Gastrocnemius medialis (tissue), 4 donors: ENCODE measurements at regions not wholly inside any gene's neighbourhood (a gene's known extent, or its start where the extent isn't known, plus 50 kb on each side); places are given as distances from the start of the nearest gene placed in this dataset.

ENCODE experiments used
- ATAC-seq, 2 donors: fragments of 150-250 bp; one replicate each; pipeline ENCODE4 v1.9.1; 2016
- DNase-seq, 2 donors: peaks; one replicate each; pipeline ENCODE4 v3.0.0-alpha.2; 2019
- H3K27ac ChIP-seq, 4 donors: fragments of 200-600 bp; sonication (generic); 1 replicate in 1 of 4; 2 replicates in 3 of 4; pipeline ENCODE4 v1.5.1; 2016 to 2018; ENCODE audit warnings: mild to moderate bottlenecking in 2 of 4, moderate library complexity in 1 of 4
- H3K27me3 ChIP-seq, 3 donors: fragments of 200-600 bp; sonication (generic) in 2 of 3; 1 replicate in 1 of 3; 2 replicates in 2 of 3; pipeline versions ENCODE4 v1.5.1 to v1.6.0; 2016 to 2019; ENCODE audit warnings: mild to moderate bottlenecking in 1 of 3, moderate library complexity in 1 of 3
- H3K36me3 ChIP-seq, 2 donors: fragments of 200-600 bp; sonication (generic) in 1 of 2; one replicate each; pipeline ENCODE4 v1.5.1; 2017 to 2018
- H3K4me1 ChIP-seq, 2 donors: fragments of 200-600 bp; sonication (generic) in 1 of 2; one replicate each; pipeline ENCODE4 v1.5.1; 2016 to 2017; ENCODE audit warnings: mild to moderate bottlenecking in 2 of 2
- H3K4me3 ChIP-seq, 4 donors: fragments of 200-600 bp; sonication (generic) in 3 of 4; 1 replicate in 1 of 4; 2 replicates in 3 of 4; pipeline ENCODE4 v1.5.1; 2016 to 2019; ENCODE audit warnings: mild to moderate bottlenecking in 2 of 4
- H3K9me3 ChIP-seq, 3 donors: fragments of 200-600 bp; sonication (generic) in 2 of 3; 1 replicate in 1 of 3; 2 replicates in 2 of 3; pipeline ENCODE4 v1.5.1; 2016 to 2019
- POLR2A ChIP-seq, 2 donors: fragments of 450-650 bp; IDR thresholded peaks; one replicate each; pipeline ENCODE4 v1.6.1; 2017; ENCODE audit warnings: antibody characterized with exemption in 2 of 2, mild to moderate bottlenecking in 2 of 2, moderate library complexity in 2 of 2
- in situ Hi-C, 4 donors: fragments of 200-750 bp; cut with MboI; loops; one replicate each; pipeline versions ENCODE4 v1.15.0 to v1.8.0; 2017; ENCODE audit warnings: low sequenced_read_pairs in 4 of 4
- intact Hi-C: fragments of 100-400 bp; cut with DNase I; formaldehyde crosslinking; loops from one replicate; pipeline ENCODE4 v1.15.1; 2023; ENCODE audit warnings: low total_unique reads
- TF ChIP-seq, protein P1 (sequence below), 5 experiments: fragments of 450-650 bp in 3 of 5; fragments of 200-600 bp in 2 of 5; sonication (generic) in 2 of 5; IDR thresholded peaks in 4 of 5; conservative IDR thresholded peaks in 1 of 5; 1 replicate in 4 of 5; 2 replicates in 1 of 5; pipeline ENCODE4 v1.5.1; 2016 to 2019; ENCODE audit warnings: antibody characterized with exemption in 5 of 5, mild to moderate bottlenecking in 3 of 5, moderate library complexity in 3 of 5

DNA sequence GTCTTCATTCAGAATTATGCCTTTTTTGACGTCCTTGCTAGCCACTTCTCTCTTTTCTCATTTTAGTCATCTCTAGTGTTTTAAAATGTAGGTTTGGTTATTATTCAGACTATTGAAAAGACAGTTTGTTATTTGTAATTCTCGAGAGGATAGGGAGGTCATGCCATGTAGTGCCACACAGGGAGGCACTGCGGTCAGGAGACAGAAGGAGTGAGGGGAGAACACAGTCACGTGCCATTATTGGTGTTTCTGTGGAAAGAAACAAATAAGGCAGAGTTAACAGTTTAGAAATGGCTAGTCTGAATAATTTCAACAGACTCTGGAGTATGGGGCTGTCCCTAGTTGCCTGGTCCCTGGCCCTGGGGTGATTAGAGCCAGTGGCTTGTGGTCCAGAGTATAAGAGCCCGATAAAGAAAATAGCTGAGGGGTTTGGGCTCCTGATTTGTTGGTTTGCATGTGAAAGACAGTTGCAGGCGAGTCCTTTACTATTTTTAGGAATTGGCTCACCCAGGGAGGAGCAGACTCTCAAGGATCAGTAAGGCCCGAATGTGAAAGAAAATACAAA, 278.1 kb upstream of the SEL1L start:
- H3K9me3 ChIP-seq, result no peaks in the 10 kb centered on the region
- DNase-seq (no peak), ATAC-seq (no peak)
- H3K4me3 ChIP-seq, result no peak overlapping the region
- intact Hi-C loops, result no loop called here
- no peaks in the 10 kb centered on the region for H3K4me1 ChIP-seq
- H3K36me3 ChIP-seq, result no peaks in the 10 kb centered on the region
- in situ Hi-C loops, result no loop called here
- H3K27me3 ChIP-seq, result no peaks in the 10 kb centered on the region
- H3K27ac ChIP-seq, result no peak overlapping the region
- TF ChIP-seq POLR2A (IDR thresholded peaks at IDR 0.05), result no peak
- TF ChIP-seq, protein P1, sequence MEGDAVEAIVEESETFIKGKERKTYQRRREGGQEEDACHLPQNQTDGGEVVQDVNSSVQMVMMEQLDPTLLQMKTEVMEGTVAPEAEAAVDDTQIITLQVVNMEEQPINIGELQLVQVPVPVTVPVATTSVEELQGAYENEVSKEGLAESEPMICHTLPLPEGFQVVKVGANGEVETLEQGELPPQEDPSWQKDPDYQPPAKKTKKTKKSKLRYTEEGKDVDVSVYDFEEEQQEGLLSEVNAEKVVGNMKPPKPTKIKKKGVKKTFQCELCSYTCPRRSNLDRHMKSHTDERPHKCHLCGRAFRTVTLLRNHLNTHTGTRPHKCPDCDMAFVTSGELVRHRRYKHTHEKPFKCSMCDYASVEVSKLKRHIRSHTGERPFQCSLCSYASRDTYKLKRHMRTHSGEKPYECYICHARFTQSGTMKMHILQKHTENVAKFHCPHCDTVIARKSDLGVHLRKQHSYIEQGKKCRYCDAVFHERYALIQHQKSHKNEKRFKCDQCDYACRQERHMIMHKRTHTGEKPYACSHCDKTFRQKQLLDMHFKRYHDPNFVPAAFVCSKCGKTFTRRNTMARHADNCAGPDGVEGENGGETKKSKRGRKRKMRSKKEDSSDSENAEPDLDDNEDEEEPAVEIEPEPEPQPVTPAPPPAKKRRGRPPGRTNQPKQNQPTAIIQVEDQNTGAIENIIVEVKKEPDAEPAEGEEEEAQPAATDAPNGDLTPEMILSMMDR (IDR thresholded peaks at IDR 0.05 in 4 of 5, conservative IDR thresholded peaks at IDR 0.05 in 1 of 5), result no peak

DNA sequence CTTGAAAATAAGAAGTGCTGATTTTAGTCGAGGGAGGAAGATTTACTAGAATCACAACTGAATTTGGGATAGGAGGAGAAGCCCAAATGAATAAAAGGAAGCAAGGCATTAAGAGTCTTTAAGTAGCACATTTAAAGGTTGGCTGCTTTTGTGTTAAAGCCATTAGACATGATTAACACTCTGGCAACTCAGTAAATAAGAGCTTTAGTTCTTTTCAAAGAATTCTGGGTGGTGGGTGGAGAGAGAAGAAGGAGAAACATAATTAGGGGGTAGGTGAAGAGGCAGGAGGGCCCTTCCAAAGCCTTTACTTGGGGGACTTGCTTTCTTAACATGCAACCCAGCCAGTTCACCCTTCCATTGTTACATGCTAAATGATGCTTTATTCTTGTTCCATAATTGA, 284.6 kb upstream of the SEL1L start:
- in situ Hi-C loops (no loop called here), intact Hi-C loops (no loop called here)
- ATAC-seq, result no peak
- no peaks in the 10 kb centered on the region for H3K27me3 ChIP-seq
- TF ChIP-seq, protein P1 (IDR thresholded peaks at IDR 0.05 in 4 of 5, conservative IDR thresholded peaks at IDR 0.05 in 1 of 5), result no peak
- no peak for TF ChIP-seq POLR2A (IDR thresholded peaks at IDR 0.05)
- DNase-seq, result no peak
- H3K4me1 ChIP-seq, result no peaks in the 10 kb centered on the region
- no peaks in the 10 kb centered on the region for H3K36me3 ChIP-seq
- no peak overlapping the region for H3K4me3 ChIP-seq
- no peaks in the 10 kb centered on the region for H3K9me3 ChIP-seq
- no peak overlapping the region for H3K27ac ChIP-seq

DNA sequence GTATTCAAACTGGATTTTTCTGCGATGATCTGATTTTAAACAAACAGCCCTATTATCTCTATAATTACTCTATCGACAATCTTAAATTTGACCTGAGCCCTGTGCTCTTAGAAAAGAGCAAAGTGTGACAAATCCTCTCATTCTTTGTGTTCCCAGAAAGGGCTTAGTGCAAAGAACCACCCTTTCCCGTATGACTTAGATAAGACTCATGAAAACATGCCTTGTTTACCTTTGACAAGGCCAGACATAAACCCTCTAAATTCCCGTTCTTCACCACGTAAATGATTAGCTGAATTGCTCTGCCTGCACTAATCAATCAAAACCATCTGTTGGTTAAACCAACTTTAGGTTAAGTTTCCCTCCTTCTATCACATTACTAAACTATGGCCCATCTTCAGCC, 285.7 kb upstream of the SEL1L start:
- H3K36me3 ChIP-seq, result no peaks in the 10 kb centered on the region
- no peak for ATAC-seq
- no peak overlapping the region for H3K4me3 ChIP-seq
- no peak for TF ChIP-seq POLR2A (IDR thresholded peaks at IDR 0.05)
- TF ChIP-seq, protein P1 (IDR thresholded peaks at IDR 0.05 in 4 of 5, conservative IDR thresholded peaks at IDR 0.05 in 1 of 5), result no peak
- in situ Hi-C loops (no loop called here), intact Hi-C loops (no loop called here)
- no peak for DNase-seq
- no peaks in the 10 kb centered on the region for H3K27me3 ChIP-seq
- H3K9me3 ChIP-seq, result no peaks in the 10 kb centered on the region
- H3K4me1 ChIP-seq, result no peaks in the 10 kb centered on the region
- no peak overlapping the region for H3K27ac ChIP-seq

DNA sequence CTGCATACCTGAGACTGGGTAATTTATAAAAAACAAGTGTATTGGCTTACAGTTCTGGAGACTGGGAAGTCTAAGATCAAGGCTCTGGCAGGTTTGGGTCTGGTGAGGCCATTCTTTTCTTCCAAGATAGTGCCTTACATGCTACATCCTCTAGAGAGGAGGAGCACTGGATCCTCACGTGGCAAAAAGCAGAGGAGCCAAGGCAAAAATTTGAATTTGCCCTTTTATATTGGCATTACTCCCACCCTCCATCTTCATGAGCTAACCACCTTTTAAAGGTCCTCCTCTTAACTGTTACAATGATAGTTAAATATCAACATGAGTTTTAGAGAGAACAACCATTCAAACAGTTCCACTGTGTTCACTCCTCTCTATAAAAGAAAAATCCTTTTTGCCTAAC, 286.3 kb upstream of the SEL1L start:
- Histone ChIP-seq H3K27me3 (no peaks in the 10 kb centered on the region), H3K9me3 (no peaks in the 10 kb centered on the region), H3K36me3 (no peaks in the 10 kb centered on the region), H3K27ac (no peak overlapping the region), H3K4me3 (no peak overlapping the region), H3K4me1 (no peaks in the 10 kb centered on the region)
- DNase-seq, result no peak
- in situ Hi-C loops (no loop called here), intact Hi-C loops (no loop called here)
- no peak for TF ChIP-seq POLR2A (IDR thresholded peaks at IDR 0.05)
- TF ChIP-seq, protein P1 (IDR thresholded peaks at IDR 0.05 in 4 of 5, conservative IDR thresholded peaks at IDR 0.05 in 1 of 5), result no peak
- ATAC-seq, result no peak

DNA sequence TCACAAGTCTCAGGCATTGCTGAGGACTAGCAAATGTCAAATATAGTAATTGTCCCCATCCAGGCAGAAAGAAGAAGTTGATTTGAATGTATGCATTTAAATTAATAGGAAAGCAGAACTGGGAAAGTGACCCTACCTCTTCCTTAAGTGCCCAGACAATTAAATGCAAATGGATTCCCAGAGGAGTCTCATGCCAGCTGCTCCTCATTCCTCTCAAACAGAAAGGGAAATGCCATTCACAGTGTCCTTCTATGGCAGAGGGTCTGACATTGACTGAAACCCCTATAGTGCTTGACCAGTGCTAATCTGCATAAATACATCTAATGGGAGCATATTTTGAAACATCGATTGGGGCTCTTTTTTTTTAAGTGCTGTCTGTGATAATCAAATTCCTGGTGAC, 292.4 kb upstream of the SEL1L start:
- no peaks in the 10 kb centered on the region for H3K36me3 ChIP-seq
- in situ Hi-C loops (no loop called here), intact Hi-C loops (no loop called here)
- no peak overlapping the region for H3K4me3 ChIP-seq
- no peaks in the 10 kb centered on the region for H3K4me1 ChIP-seq
- no peak overlapping the region for H3K27ac ChIP-seq
- H3K27me3 ChIP-seq, result no peaks in the 10 kb centered on the region
- H3K9me3 ChIP-seq, result no peaks in the 10 kb centered on the region
- ATAC-seq (no peak), DNase-seq (no peak)
- TF ChIP-seq POLR2A (IDR thresholded peaks at IDR 0.05), result no peak
- TF ChIP-seq, protein P1 (IDR thresholded peaks at IDR 0.05 in 4 of 5, conservative IDR thresholded peaks at IDR 0.05 in 1 of 5), result no peak
